Activated CD4-positive, alpha-beta T cell treated with anti-CD3 and anti-CD28 coated beads, Interleukin-2, amount 10 ng/mL, durations not matched to agents 24 days and 14 days (primary cell): ENCODE measurements at regions not wholly inside any gene's neighbourhood (a gene's known extent, or its start where the extent isn't known, plus 50 kb on each side); places are given as distances from the start of the nearest gene placed in this dataset.
A peak's percentile ranks its signal among the peaks of the same experiment; 100 is the strongest.

Experiments used
- DNase-seq: peaks from one replicate; pipeline ENCODE4 v3.0.0; 2022
- H3K27ac Mint-ChIP-seq: one replicate; pipeline ENCODE4 v1.8.0; 2022; ENCODE audit warnings: mild to moderate bottlenecking, mixed read lengths
- H3K27me3 Mint-ChIP-seq: one replicate; pipeline ENCODE4 v1.8.0; 2022; ENCODE audit warnings: mixed read lengths
- H3K36me3 Mint-ChIP-seq: one replicate; pipeline ENCODE4 v1.8.0; 2022; ENCODE audit warnings: low read depth, mild to moderate bottlenecking, mixed read lengths
- H3K4me1 Mint-ChIP-seq: one replicate; pipeline ENCODE4 v1.8.0; 2021; ENCODE audit warnings: mixed read lengths
- H3K4me3 Mint-ChIP-seq: one replicate; pipeline ENCODE4 v1.8.0; 2022; ENCODE audit warnings: mild to moderate bottlenecking, moderate library complexity, mixed read lengths
- H3K9me3 Mint-ChIP-seq: one replicate; pipeline ENCODE4 v1.8.0; 2021; ENCODE audit warnings: mixed read lengths
- intact Hi-C: fragments of 100-400 bp; cut with micrococcal nuclease; formaldehyde crosslinking; loops from one replicate; pipeline ENCODE4 v1.15.1; 2023

GRCh38 chr2:217228732-217229131 lies 368.9 kb upstream of the TNP1 start:
- intact Hi-C loops, result loop anchor here (10.0 kb wide), 1 partner anchor 754 kb away; no protein-coding TSS in a partner anchor
- peaks cover 15% of the 10 kb centered on the region for H3K36me3 Mint-ChIP-seq
- H3K27me3 Mint-ChIP-seq, result peaks cover 13% of the 10 kb centered on the region
- no peak overlapping the region for H3K4me3 Mint-ChIP-seq
- H3K27ac Mint-ChIP-seq, result no peak overlapping the region
- DNase-seq, result no peak
- peaks cover 23% of the 10 kb centered on the region for H3K9me3 Mint-ChIP-seq
- H3K4me1 Mint-ChIP-seq, result peaks cover 12% of the 10 kb centered on the region

GRCh38 chr2:217227794-217228193 lies 367.9 kb upstream of the TNP1 start:
- H3K9me3 Mint-ChIP-seq, result peaks cover 23% of the 10 kb centered on the region
- peaks cover 17% of the 10 kb centered on the region for H3K36me3 Mint-ChIP-seq
- no peak for DNase-seq
- H3K4me1 Mint-ChIP-seq, result peaks cover 21% of the 10 kb centered on the region
- no peak overlapping the region for H3K4me3 Mint-ChIP-seq
- no peak overlapping the region for H3K27ac Mint-ChIP-seq
- peaks cover 10% of the 10 kb centered on the region for H3K27me3 Mint-ChIP-seq
- intact Hi-C loops, result loop anchor here (10.0 kb wide), 1 partner anchor 753 kb away; no protein-coding TSS in a partner anchor

GRCh38 chr2:217225596-217225995 lies 365.7 kb upstream of the TNP1 start:
- H3K27me3 Mint-ChIP-seq, result peaks cover 6% of the 10 kb centered on the region
- DNase-seq, result no peak
- peaks cover 27% of the 10 kb centered on the region for H3K9me3 Mint-ChIP-seq
- intact Hi-C loops, result loop anchor here (10.0 kb wide), 1 partner anchor 751 kb away; no protein-coding TSS in a partner anchor
- peaks cover 29% of the 10 kb centered on the region for H3K4me1 Mint-ChIP-seq
- no peak overlapping the region for H3K27ac Mint-ChIP-seq
- peaks cover 17% of the 10 kb centered on the region for H3K36me3 Mint-ChIP-seq
- H3K4me3 Mint-ChIP-seq, result no peak overlapping the region

GRCh38 chr2:217223222-217223930 lies 363.5 kb upstream of the TNP1 start:
- peaks cover 42% of the 10 kb centered on the region for H3K4me1 Mint-ChIP-seq
- DNase-seq, result peak; percentile 87
- peaks cover 17% of the 10 kb centered on the region for H3K36me3 Mint-ChIP-seq
- H3K27me3 Mint-ChIP-seq, result peaks cover 4% of the 10 kb centered on the region
- peak overlapping the region; percentile 86 for H3K27ac Mint-ChIP-seq
- intact Hi-C loops, result loop anchor here (1.0 to 10.0 kb wide), 8 partner anchors 61 to 1001 kb away; no protein-coding TSS in a partner anchor
- peak overlapping the region; percentile 51 for H3K4me3 Mint-ChIP-seq
- H3K9me3 Mint-ChIP-seq, result peaks cover 19% of the 10 kb centered on the region

- Mint-ChIP-seq H3K27me3 (peaks cover 6% of the 10 kb centered on the region), H3K4me1 (peaks cover 49% of the 10 kb centered on the region), H3K9me3 (peaks cover 19% of the 10 kb centered on the region), H3K4me3 (peak overlapping the region; percentile 51), H3K36me3 (peaks cover 17% of the 10 kb centered on the region), H3K27ac (peak overlapping the region; percentile 70)
- intact Hi-C loops, result loop anchor here (2.0 to 10.0 kb wide), 3 partner anchors 530 to 1000 kb away; no protein-coding TSS in a partner anchor
- DNase-seq, result peak; percentile 69
Measured at GRCh38 chr2:217222309-217222910, 362.5 kb upstream of the TNP1 start.

- Mint-ChIP-seq H3K27ac (no peak overlapping the region), H3K36me3 (peaks cover 11% of the 10 kb centered on the region), H3K9me3 (peaks cover 12% of the 10 kb centered on the region), H3K4me3 (no peak overlapping the region), H3K27me3 (peaks cover 6% of the 10 kb centered on the region), H3K4me1 (peaks cover 44% of the 10 kb centered on the region)
- no peak for DNase-seq
- intact Hi-C loops, result loop anchor here (5.0 to 10.0 kb wide), 2 partner anchors 746 to 998 kb away; no protein-coding TSS in a partner anchor
Measured at GRCh38 chr2:217220228-217221013, 360.6 kb upstream of the TNP1 start.

GRCh38 chr2:217219164-217219520 lies 359.3 kb upstream of the TNP1 start:
- peaks cover 3% of the 10 kb centered on the region for H3K36me3 Mint-ChIP-seq
- H3K9me3 Mint-ChIP-seq, result peaks cover 9% of the 10 kb centered on the region
- intact Hi-C loops, result no loop called here
- H3K27ac Mint-ChIP-seq, result no peak overlapping the region
- peak; percentile 47 for DNase-seq
- peaks cover 8% of the 10 kb centered on the region for H3K27me3 Mint-ChIP-seq
- H3K4me3 Mint-ChIP-seq, result no peak overlapping the region
- peaks cover 40% of the 10 kb centered on the region for H3K4me1 Mint-ChIP-seq

- H3K9me3 Mint-ChIP-seq, result peaks cover 9% of the 10 kb centered on the region
- peaks cover 8% of the 10 kb centered on the region for H3K27me3 Mint-ChIP-seq
- peaks cover 37% of the 10 kb centered on the region for H3K4me1 Mint-ChIP-seq
- no peak overlapping the region for H3K27ac Mint-ChIP-seq
- H3K4me3 Mint-ChIP-seq, result no peak overlapping the region
- DNase-seq, result peak; percentile 49
- no peaks in the 10 kb centered on the region for H3K36me3 Mint-ChIP-seq
- intact Hi-C loops, result no loop called here
Measured at GRCh38 chr2:217218269-217219163, 358.7 kb upstream of the TNP1 start.

GRCh38 chr2:217216982-217217381 lies 357.1 kb upstream of the TNP1 start:
- intact Hi-C loops, result no loop called here
- Mint-ChIP-seq H3K9me3 (peaks cover 4% of the 10 kb centered on the region), H3K27ac (no peak overlapping the region), H3K36me3 (no peaks in the 10 kb centered on the region), H3K4me1 (peaks cover 22% of the 10 kb centered on the region), H3K27me3 (peaks cover 13% of the 10 kb centered on the region), H3K4me3 (no peak overlapping the region)
- DNase-seq, result no peak

GRCh38 chr2:217216316-217216715 lies 356.5 kb upstream of the TNP1 start:
- intact Hi-C loops, result no loop called here
- H3K27me3 Mint-ChIP-seq, result peaks cover 13% of the 10 kb centered on the region
- H3K4me1 Mint-ChIP-seq, result peaks cover 22% of the 10 kb centered on the region
- H3K27ac Mint-ChIP-seq, result no peak overlapping the region
- H3K36me3 Mint-ChIP-seq, result no peaks in the 10 kb centered on the region
- H3K4me3 Mint-ChIP-seq, result no peak overlapping the region
- peaks cover 4% of the 10 kb centered on the region for H3K9me3 Mint-ChIP-seq
- no peak for DNase-seq

GRCh38 chr2:217215877-217216276 lies 356.0 kb upstream of the TNP1 start:
- Mint-ChIP-seq H3K9me3 (peaks cover 4% of the 10 kb centered on the region), H3K27me3 (peaks cover 16% of the 10 kb centered on the region), H3K27ac (no peak overlapping the region)

GRCh38 chr2:217208867-217209266 lies 349.0 kb upstream of the TNP1 start:
- Mint-ChIP-seq H3K4me3 (no peak overlapping the region), H3K27me3 (peaks cover 26% of the 10 kb centered on the region), H3K27ac (no peak overlapping the region), H3K9me3 (peaks cover 5% of the 10 kb centered on the region), H3K36me3 (no peaks in the 10 kb centered on the region), H3K4me1 (peaks cover 4% of the 10 kb centered on the region)
- no peak for DNase-seq
- intact Hi-C loops, result no loop called here

More at GRCh38 chr2:217215877-217216276, 356.0 kb upstream of the TNP1 start:
- peak; percentile 24 for DNase-seq
- Mint-ChIP-seq H3K4me3 (no peak overlapping the region), H3K4me1 (peaks cover 22% of the 10 kb centered on the region), H3K36me3 (no peaks in the 10 kb centered on the region)
- intact Hi-C loops, result no loop called here

- H3K27ac Mint-ChIP-seq, result no peak overlapping the region
- DNase-seq, result no peak
- H3K4me3 Mint-ChIP-seq, result no peak overlapping the region
- H3K9me3 Mint-ChIP-seq, result peaks cover 5% of the 10 kb centered on the region
- peaks cover 4% of the 10 kb centered on the region for H3K4me1 Mint-ChIP-seq
- intact Hi-C loops, result no loop called here
- H3K27me3 Mint-ChIP-seq, result peaks cover 26% of the 10 kb centered on the region
- no peaks in the 10 kb centered on the region for H3K36me3 Mint-ChIP-seq
Measured at GRCh38 chr2:217207699-217208010, 347.8 kb upstream of the TNP1 start.
